ENCODE measurements at regions not wholly inside any gene's neighbourhood (a gene's known extent, or its start where the extent isn't known, plus 50 kb on each side); places are given as distances from the start of the nearest gene placed in this dataset.

DNA sequence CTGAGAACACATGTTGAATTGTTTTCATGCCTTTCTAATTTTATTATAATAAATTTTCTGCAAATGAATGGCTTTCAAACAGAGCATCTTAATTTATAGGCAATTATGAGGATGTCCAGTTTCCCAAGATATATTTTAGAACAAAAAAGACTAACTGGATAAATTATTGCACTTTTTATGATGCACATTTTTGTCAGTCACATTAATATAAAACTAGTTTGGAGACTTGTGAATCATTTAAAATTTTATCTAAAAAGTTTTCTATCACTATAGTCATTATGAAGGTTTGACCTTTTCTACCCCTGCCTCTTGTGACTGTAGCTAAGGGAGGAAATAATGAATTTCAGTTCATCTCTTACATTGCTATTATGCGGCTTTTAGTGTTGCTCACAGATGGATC lies 393.8 kb downstream of the TAF11L14 start:
- Histone ChIP-seq H4K20me1 (ENCODE audit: insufficient read depth, low read length) (no peaks in the 10 kb centered on the region), H2AFZ (ENCODE audit: low read depth, low read length) (no peak overlapping the region), H3K9ac (ENCODE audit: low read depth, low read length) (no peak overlapping the region), H3K4me2 (ENCODE audit: insufficient read depth, low read length) (no peak overlapping the region), H3K4me3 (ENCODE audit: low read depth in 1 of 2, low read length in 2 of 2) (no peak overlapping the region), H3K79me2 (ENCODE audit: insufficient read depth, low read length) (no peaks in the 10 kb centered on the region), H3K27me3 (ENCODE audit: insufficient read depth, low read length, poor library complexity) (no peaks in the 10 kb centered on the region), H3K36me3 (ENCODE audit: insufficient read depth, low read length) (no peaks in the 10 kb centered on the region), H3K9me3 (ENCODE audit: insufficient read depth, low read length, severe bottlenecking) (no peaks in the 10 kb centered on the region), H3K27ac (ENCODE audit: low read length) (no peak overlapping the region), H3K4me1 (ENCODE audit: insufficient read depth, low read length) (no peaks in the 10 kb centered on the region)
- DNase-seq (no peak), ATAC-seq (ENCODE audit: insufficient read depth, low read depth) (no peak)
- TF ChIP-seq CTCF (IDR thresholded peaks at IDR 0.05; ENCODE audit: borderline replicate concordance, extremely low read depth, low read length, poor library complexity, severe bottlenecking) (no peak), EZH2 (IDR thresholded peaks at IDR 0.05; ENCODE audit: borderline replicate concordance, low read depth, low read length, severe bottlenecking) (no peak)

GRCh38 chr5:18032744-18033143 lies 398.5 kb downstream of the TAF11L14 start:
- H4K20me1 ChIP-seq (ENCODE audit: insufficient read depth, low read length): no peaks in the 10 kb centered on the region
- DNase-seq (no peak), ATAC-seq (ENCODE audit: insufficient read depth, low read depth) (no peak)
- no peak for TF ChIP-seq EZH2 (IDR thresholded peaks at IDR 0.05; ENCODE audit: borderline replicate concordance, low read depth, low read length, severe bottlenecking)
- no peak overlapping the region for H2AFZ ChIP-seq (ENCODE audit: low read depth, low read length)
- no peaks in the 10 kb centered on the region for H3K9me3 ChIP-seq (ENCODE audit: insufficient read depth, low read length, severe bottlenecking)
- H3K36me3 ChIP-seq (ENCODE audit: insufficient read depth, low read length): no peaks in the 10 kb centered on the region
- no peaks in the 10 kb centered on the region for H3K4me1 ChIP-seq (ENCODE audit: insufficient read depth, low read length)
- H3K4me3 ChIP-seq (ENCODE audit: low read depth in 1 of 2, low read length in 2 of 2): no peak overlapping the region
- no peak overlapping the region for H3K4me2 ChIP-seq (ENCODE audit: insufficient read depth, low read length)
- no peak overlapping the region for H3K9ac ChIP-seq (ENCODE audit: low read depth, low read length)
- no peak overlapping the region for H3K27ac ChIP-seq (ENCODE audit: low read length)
- no peaks in the 10 kb centered on the region for H3K79me2 ChIP-seq (ENCODE audit: insufficient read depth, low read length)
- no peaks in the 10 kb centered on the region for H3K27me3 ChIP-seq (ENCODE audit: insufficient read depth, low read length, poor library complexity)

DNA sequence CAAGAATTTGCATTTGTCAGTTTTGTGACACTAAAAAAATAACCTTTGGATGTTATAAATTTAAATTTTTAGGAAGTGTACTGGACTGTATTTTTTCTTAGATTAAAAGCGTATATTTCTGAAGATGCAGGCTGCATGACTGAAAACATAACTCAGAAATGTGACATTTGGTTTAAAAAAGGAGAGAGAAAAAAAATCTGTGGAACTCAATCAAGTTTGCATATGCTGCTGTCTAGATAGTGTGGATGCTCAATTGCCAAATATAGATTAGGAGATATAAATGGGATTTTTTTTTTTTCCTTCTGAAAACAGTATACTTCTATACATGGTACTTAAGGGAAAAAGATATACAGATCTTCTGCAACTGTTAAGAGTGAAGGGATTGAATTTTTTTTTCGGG lies 402.3 kb downstream of the TAF11L14 start:
- Histone ChIP-seq H3K4me2 (ENCODE audit: insufficient read depth, low read length) (no peak overlapping the region), H3K4me1 (ENCODE audit: insufficient read depth, low read length) (no peaks in the 10 kb centered on the region), H3K27ac (ENCODE audit: low read length) (no peak overlapping the region), H3K27me3 (ENCODE audit: insufficient read depth, low read length, poor library complexity) (no peaks in the 10 kb centered on the region), H3K9me3 (ENCODE audit: insufficient read depth, low read length, severe bottlenecking) (no peaks in the 10 kb centered on the region), H3K9ac (ENCODE audit: low read depth, low read length) (no peak overlapping the region), H4K20me1 (ENCODE audit: insufficient read depth, low read length) (no peaks in the 10 kb centered on the region), H3K79me2 (ENCODE audit: insufficient read depth, low read length) (no peaks in the 10 kb centered on the region), H3K36me3 (ENCODE audit: insufficient read depth, low read length) (no peaks in the 10 kb centered on the region), H2AFZ (ENCODE audit: low read depth, low read length) (no peak overlapping the region), H3K4me3 (ENCODE audit: low read depth in 1 of 2, low read length in 2 of 2) (no peak overlapping the region)
- TF ChIP-seq EZH2 (IDR thresholded peaks at IDR 0.05; ENCODE audit: borderline replicate concordance, low read depth, low read length, severe bottlenecking): no peak
- TF ChIP-seq CTCF (IDR thresholded peaks at IDR 0.05; ENCODE audit: borderline replicate concordance, extremely low read depth, low read length, poor library complexity, severe bottlenecking): no peak
- ATAC-seq (ENCODE audit: insufficient read depth, low read depth) (no peak), DNase-seq (no peak)

DNA sequence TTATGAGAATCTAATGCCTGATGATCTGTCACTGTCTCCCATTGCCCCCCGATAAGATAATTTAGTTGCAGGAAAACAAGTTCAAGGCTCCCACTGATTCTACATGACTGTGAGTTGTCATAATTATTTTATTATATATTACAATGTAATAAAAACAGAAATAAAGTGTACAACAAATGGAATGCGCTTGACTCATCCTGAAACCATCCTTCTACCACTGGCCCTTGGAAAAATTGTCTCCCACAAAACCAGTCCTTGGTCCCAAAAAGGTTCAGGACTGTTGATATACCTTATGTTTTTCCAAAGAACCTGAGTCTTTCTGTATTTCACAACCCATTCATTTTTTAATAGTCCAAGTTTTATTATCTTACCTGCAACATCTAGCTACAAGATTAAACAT lies 403.5 kb downstream of the TAF11L14 start:
- H3K36me3 ChIP-seq (ENCODE audit: insufficient read depth, low read length): no peaks in the 10 kb centered on the region
- no peaks in the 10 kb centered on the region for H3K27me3 ChIP-seq (ENCODE audit: insufficient read depth, low read length, poor library complexity)
- H2AFZ ChIP-seq (ENCODE audit: low read depth, low read length): no peak overlapping the region
- no peak overlapping the region for H3K9ac ChIP-seq (ENCODE audit: low read depth, low read length)
- no peak overlapping the region for H3K4me2 ChIP-seq (ENCODE audit: insufficient read depth, low read length)
- H3K4me3 ChIP-seq (ENCODE audit: low read depth in 1 of 2, low read length in 2 of 2): no peak overlapping the region
- H3K4me1 ChIP-seq (ENCODE audit: insufficient read depth, low read length): no peaks in the 10 kb centered on the region
- no peaks in the 10 kb centered on the region for H3K79me2 ChIP-seq (ENCODE audit: insufficient read depth, low read length)
- no peak overlapping the region for H3K27ac ChIP-seq (ENCODE audit: low read length)
- no peaks in the 10 kb centered on the region for H3K9me3 ChIP-seq (ENCODE audit: insufficient read depth, low read length, severe bottlenecking)
- DNase-seq (no peak), ATAC-seq (ENCODE audit: insufficient read depth, low read depth) (no peak)
- TF ChIP-seq EZH2 (IDR thresholded peaks at IDR 0.05; ENCODE audit: borderline replicate concordance, low read depth, low read length, severe bottlenecking): no peak
- TF ChIP-seq CTCF (IDR thresholded peaks at IDR 0.05; ENCODE audit: borderline replicate concordance, extremely low read depth, low read length, poor library complexity, severe bottlenecking): no peak
- no peaks in the 10 kb centered on the region for H4K20me1 ChIP-seq (ENCODE audit: insufficient read depth, low read length)

Data from DND-41 (cell line).